ENCODE measurements at regions not wholly inside any gene's neighbourhood (a gene's known extent, or its start where the extent isn't known, plus 50 kb on each side); places are given as distances from the start of the nearest gene placed in this dataset.

GRCh38 chr15:93138681-93139250 is 49.8 kb upstream of the RGMA start:
- Histone ChIP-seq H3K4me1 (ENCODE audit: control insufficient read depth in 2 of 3, insufficient read depth in 2 of 3, low read depth in 1 of 3, low read length in 3 of 3) (no peaks in the 10 kb centered on the region), H3K36me3 (ENCODE audit: control insufficient read depth in 2 of 3, insufficient read depth in 3 of 3, low read length in 3 of 3) (no peaks in the 10 kb centered on the region), H3K9ac (ENCODE audit: low read length in 3 of 3) (no peak overlapping the region), H3K4me3 (ENCODE audit: low read length in 3 of 3) (no peak overlapping the region), H3K27ac (ENCODE audit: low read depth in 2 of 2, low read length in 2 of 2) (no peak overlapping the region), H3K27me3 (ENCODE audit: control insufficient read depth, insufficient read depth, low read length) (no peaks in the 10 kb centered on the region), H3K9me3 (ENCODE audit: control insufficient read depth in 2 of 3, insufficient read depth in 1 of 3, low read length in 3 of 3) (no peaks in the 10 kb centered on the region)
- DNase-seq (no peak), FAIRE-seq (no peak)
- no peak for TF ChIP-seq CTCF (IDR thresholded peaks at IDR 0.05; ENCODE audit: borderline replicate concordance, extremely low read depth, insufficient read depth)
- intact Hi-C loops (cut with DNase I), result no loop called here

All from kidney (tissue), 13 donors.